ENCODE measurements at regions not wholly inside any gene's neighbourhood (a gene's known extent, or its start where the extent isn't known, plus 50 kb on each side); places are given as distances from the start of the nearest gene placed in this dataset.

DNA sequence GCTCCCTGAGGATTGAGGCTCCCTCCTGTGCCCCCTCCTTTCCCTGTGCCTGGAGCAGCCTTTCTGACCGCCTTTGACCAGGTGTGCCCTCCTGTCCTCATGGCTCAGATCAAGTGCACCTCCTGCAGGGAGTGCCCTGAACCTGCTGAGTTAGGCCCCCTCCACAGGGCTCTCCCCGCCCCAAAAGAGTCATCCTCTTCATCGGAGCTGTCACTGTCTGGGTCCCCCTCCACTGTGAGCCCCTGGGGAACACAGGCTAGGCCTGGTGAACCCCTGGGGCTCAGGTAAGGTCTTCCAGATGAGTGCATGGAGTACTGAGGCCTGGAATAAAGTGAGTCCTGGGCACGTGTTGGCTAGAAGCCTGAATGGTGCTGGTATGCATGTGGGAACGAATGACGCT is 173.5 kb downstream of the INHBB start:
- Histone ChIP-seq H3K4me3 (ENCODE audit: insufficient read depth in 1 of 2, low read depth in 1 of 2, low read length in 2 of 2) (no peak overlapping the region), H3K14ac (ENCODE audit: low read length in 2 of 2) (no peak overlapping the region), H3K27ac (ENCODE audit: low read length, poor library complexity, severe bottlenecking) (no peak overlapping the region), H2BK120ac (ENCODE audit: low read depth, low read length) (no peak overlapping the region), H2BK5ac (ENCODE audit: low read depth, low read length, poor library complexity, severe bottlenecking) (no peak overlapping the region), H3K79me1 (replicated peaks; ENCODE audit: low read length, poor library complexity, severe bottlenecking) (no peaks in the 10 kb centered on the region), H4K8ac (ENCODE audit: low read length) (no peak overlapping the region), H4K91ac (ENCODE audit: low read length) (no peak overlapping the region), H2BK15ac (ENCODE audit: low read depth, poor library complexity, severe bottlenecking) (no peak overlapping the region), H3K27me3 (ENCODE audit: control insufficient read depth in 1 of 2, insufficient read depth in 1 of 2, low read length in 2 of 2) (peaks cover 87 to 88% of the 10 kb centered on the region in 2 experiments), H3K23ac (ENCODE audit: low read length in 2 of 2) (no peak overlapping the region), H3K36me3 (ENCODE audit: control insufficient read depth in 1 of 2, insufficient read depth in 2 of 2, low read depth in 1 of 2, low read length in 2 of 2) (no peaks in the 10 kb centered on the region), H3K18ac (ENCODE audit: low read depth in 1 of 2, low read length in 2 of 2) (no peak overlapping the region), H2AK5ac (ENCODE audit: low read length, severe bottlenecking) (no peak overlapping the region), H3K4me2 (ENCODE audit: low read length, poor library complexity, severe bottlenecking) (no peak overlapping the region), H3K4ac (ENCODE audit: low read depth in 1 of 2, low read length in 2 of 2) (no peak overlapping the region), H3K9me3 (ENCODE audit: control insufficient read depth, low read length) (no peaks in the 10 kb centered on the region), H2AFZ (ENCODE audit: low read depth, low read length) (no peak overlapping the region), H3K9ac (ENCODE audit: low read length) (no peak overlapping the region), H3K4me1 (ENCODE audit: control insufficient read depth, insufficient read depth, low read depth, low read length) (peaks cover 2% of the 10 kb centered on the region), H2BK12ac (ENCODE audit: low read length in 2 of 2) (no peak overlapping the region)
- 91% methylated on average over 6 of the region's 6 CpGs for WGBS
- DNase-seq, result no peak

DNA sequence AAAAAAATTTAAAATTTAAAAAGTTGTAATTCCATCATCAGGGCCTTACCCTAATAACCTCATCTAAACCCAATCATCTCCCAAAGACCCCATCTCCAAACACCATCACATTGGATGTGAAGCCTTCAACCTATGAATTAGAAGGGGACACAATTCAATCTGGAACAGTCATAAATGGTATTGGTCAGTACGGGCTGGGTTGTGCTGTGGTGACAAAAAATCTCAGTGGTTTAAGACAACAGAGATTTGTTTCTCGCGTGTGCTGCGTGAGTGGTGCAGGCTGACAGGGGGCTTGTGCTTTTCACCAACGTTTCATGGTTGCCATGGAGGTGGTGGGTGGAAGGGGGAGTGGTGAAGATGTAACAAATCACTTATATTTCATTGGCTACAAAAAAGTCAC is 174.5 kb downstream of the INHBB start:
- peaks cover 84 to 90% of the 10 kb centered on the region in 2 experiments for H3K27me3 ChIP-seq (ENCODE audit: control insufficient read depth in 1 of 2, insufficient read depth in 1 of 2, low read length in 2 of 2)
- 90% methylated on average over 2 of the region's 5 CpGs for WGBS
- H4K91ac ChIP-seq (ENCODE audit: low read length), result no peak overlapping the region
- no peak overlapping the region for H4K8ac ChIP-seq (ENCODE audit: low read length)
- no peak overlapping the region for H3K4ac ChIP-seq (ENCODE audit: low read depth in 1 of 2, low read length in 2 of 2)
- H3K14ac ChIP-seq (ENCODE audit: low read length in 2 of 2), result no peak overlapping the region
- no peak overlapping the region for H3K27ac ChIP-seq (ENCODE audit: low read length, poor library complexity, severe bottlenecking)
- no peaks in the 10 kb centered on the region for H3K36me3 ChIP-seq (ENCODE audit: control insufficient read depth in 1 of 2, insufficient read depth in 2 of 2, low read depth in 1 of 2, low read length in 2 of 2)
- H3K79me1 ChIP-seq (replicated peaks; ENCODE audit: low read length, poor library complexity, severe bottlenecking), result no peaks in the 10 kb centered on the region
- no peak overlapping the region for H2BK12ac ChIP-seq (ENCODE audit: low read length in 2 of 2)
- no peak overlapping the region for H2BK5ac ChIP-seq (ENCODE audit: low read depth, low read length, poor library complexity, severe bottlenecking)
- no peak overlapping the region for H2BK120ac ChIP-seq (ENCODE audit: low read depth, low read length)
- no peak overlapping the region for H3K4me2 ChIP-seq (ENCODE audit: low read length, poor library complexity, severe bottlenecking)
- no peak overlapping the region for H3K4me3 ChIP-seq (ENCODE audit: insufficient read depth in 1 of 2, low read depth in 1 of 2, low read length in 2 of 2)
- no peak overlapping the region for H2AK5ac ChIP-seq (ENCODE audit: low read length, severe bottlenecking)
- peaks cover 3% of the 10 kb centered on the region for H3K4me1 ChIP-seq (ENCODE audit: control insufficient read depth, insufficient read depth, low read depth, low read length)
- no peak overlapping the region for H2AFZ ChIP-seq (ENCODE audit: low read depth, low read length)
- H3K23ac ChIP-seq (ENCODE audit: low read length in 2 of 2), result no peak overlapping the region
- H2BK15ac ChIP-seq (ENCODE audit: low read depth, poor library complexity, severe bottlenecking), result no peak overlapping the region
- DNase-seq, result no peak
- no peaks in the 10 kb centered on the region for H3K9me3 ChIP-seq (ENCODE audit: control insufficient read depth, low read length)
- no peak overlapping the region for H3K9ac ChIP-seq (ENCODE audit: low read length)
- no peak overlapping the region for H3K18ac ChIP-seq (ENCODE audit: low read depth in 1 of 2, low read length in 2 of 2)

DNA sequence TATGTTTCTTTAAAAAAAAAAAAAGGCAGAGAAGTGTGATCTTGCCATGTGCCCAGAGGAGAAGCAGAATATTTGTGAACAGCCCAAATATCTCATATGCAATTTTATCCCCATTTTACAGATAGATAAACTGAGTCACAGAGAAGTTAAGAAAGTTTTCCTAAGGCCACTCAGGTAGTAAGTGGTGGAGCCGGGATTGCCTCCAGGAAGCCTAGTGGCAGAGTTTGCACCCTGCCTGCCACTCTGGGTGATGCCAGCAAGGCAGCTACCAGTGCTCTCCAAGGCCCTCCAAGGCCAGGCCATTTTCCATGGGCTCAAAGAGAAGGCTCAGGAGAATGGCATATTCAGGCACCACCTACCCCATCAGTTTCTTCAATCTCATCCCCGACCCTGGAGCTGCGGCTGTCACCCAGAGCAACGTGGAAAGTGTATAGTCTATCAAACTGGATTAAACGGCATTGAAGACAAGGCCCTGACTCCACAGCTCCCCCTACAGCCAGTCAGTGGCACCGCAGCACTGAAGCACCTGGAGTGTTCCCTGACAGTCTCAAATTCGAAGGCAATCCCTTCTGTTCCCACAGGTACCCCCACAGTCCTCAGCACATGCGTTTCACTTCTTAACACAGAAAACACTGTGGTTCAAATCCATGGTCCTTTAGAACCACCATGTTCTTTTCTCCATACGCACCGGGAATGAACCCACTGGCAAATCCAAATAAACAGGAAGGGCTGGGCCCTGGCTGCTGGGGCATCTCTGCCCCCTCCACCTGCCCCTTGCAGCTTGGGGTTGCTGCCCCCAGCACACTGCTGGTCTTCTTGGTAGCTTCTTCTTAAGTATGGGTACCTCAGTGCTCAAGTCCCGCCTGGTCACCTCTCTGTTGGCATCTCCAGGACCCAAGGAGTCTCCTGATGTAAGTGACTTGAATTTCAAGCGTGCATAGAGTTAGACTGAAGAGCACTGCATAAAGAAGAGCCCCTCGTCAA is 175.3 kb downstream of the INHBB start:
- H2BK12ac ChIP-seq (ENCODE audit: low read length in 2 of 2), result no peak overlapping the region
- WGBS, result 62% methylated on average over 13 of the region's 13 CpGs
- no peak overlapping the region for H3K4me3 ChIP-seq (ENCODE audit: insufficient read depth in 1 of 2, low read depth in 1 of 2, low read length in 2 of 2)
- no peak overlapping the region for H4K8ac ChIP-seq (ENCODE audit: low read length)
- peaks cover 3% of the 10 kb centered on the region for H3K4me1 ChIP-seq (ENCODE audit: control insufficient read depth, insufficient read depth, low read depth, low read length)
- no peak overlapping the region for H3K18ac ChIP-seq (ENCODE audit: low read depth in 1 of 2, low read length in 2 of 2)
- H3K4ac ChIP-seq (ENCODE audit: low read depth in 1 of 2, low read length in 2 of 2), result no peak overlapping the region
- H3K9me3 ChIP-seq (ENCODE audit: control insufficient read depth, low read length), result no peaks in the 10 kb centered on the region
- no peaks in the 10 kb centered on the region for H3K36me3 ChIP-seq (ENCODE audit: control insufficient read depth in 1 of 2, insufficient read depth in 2 of 2, low read depth in 1 of 2, low read length in 2 of 2)
- no peak overlapping the region for H3K9ac ChIP-seq (ENCODE audit: low read length)
- H2BK5ac ChIP-seq (ENCODE audit: low read depth, low read length, poor library complexity, severe bottlenecking), result no peak overlapping the region
- H2AFZ ChIP-seq (ENCODE audit: low read depth, low read length), result no peak overlapping the region
- H3K4me2 ChIP-seq (ENCODE audit: low read length, poor library complexity, severe bottlenecking), result no peak overlapping the region
- DNase-seq, result no peak
- no peak overlapping the region for H3K23ac ChIP-seq (ENCODE audit: low read length in 2 of 2)
- no peak overlapping the region for H4K91ac ChIP-seq (ENCODE audit: low read length)
- no peak overlapping the region for H3K27ac ChIP-seq (ENCODE audit: low read length, poor library complexity, severe bottlenecking)
- no peak overlapping the region for H2BK120ac ChIP-seq (ENCODE audit: low read depth, low read length)
- H3K27me3 ChIP-seq (ENCODE audit: control insufficient read depth in 1 of 2, insufficient read depth in 1 of 2, low read length in 2 of 2), result peaks cover 84 to 94% of the 10 kb centered on the region in 2 experiments
- H3K14ac ChIP-seq (ENCODE audit: low read length in 2 of 2), result no peak overlapping the region
- H2AK5ac ChIP-seq (ENCODE audit: low read length, severe bottlenecking), result no peak overlapping the region
- H3K79me1 ChIP-seq (replicated peaks; ENCODE audit: low read length, poor library complexity, severe bottlenecking), result no peaks in the 10 kb centered on the region
- H2BK15ac ChIP-seq (ENCODE audit: low read depth, poor library complexity, severe bottlenecking), result no peak overlapping the region

DNA sequence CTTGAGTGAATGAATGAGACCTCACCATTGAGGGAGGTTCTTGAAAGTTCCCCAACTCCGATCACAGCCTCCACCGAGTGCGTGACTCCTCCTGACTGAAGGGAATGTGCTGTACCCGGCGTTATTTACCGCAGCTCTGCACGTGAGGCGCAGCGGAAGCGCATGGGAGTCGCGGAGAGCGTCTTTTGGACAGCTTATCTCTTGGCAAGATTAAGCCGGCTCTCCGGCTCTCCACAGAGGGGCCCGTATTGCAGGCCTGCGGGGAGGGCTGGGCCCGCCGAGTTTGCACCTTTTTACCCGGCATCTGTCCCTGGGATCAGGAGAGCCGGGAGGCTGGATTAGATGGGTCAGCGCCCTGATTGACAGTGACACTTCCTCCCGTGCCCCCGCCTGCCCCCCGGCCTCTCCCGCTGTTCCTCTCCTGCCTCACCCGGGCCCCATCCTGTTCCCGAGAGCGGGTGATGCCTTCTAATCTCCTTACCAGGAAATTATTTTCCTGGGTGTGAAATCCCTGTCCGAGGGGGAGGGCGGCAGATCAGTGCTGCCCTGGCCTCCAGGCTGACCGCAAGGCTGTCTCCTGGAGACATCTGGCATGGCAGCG is 176.3 kb downstream of the INHBB start:
- H3K4me3 ChIP-seq (ENCODE audit: insufficient read depth in 1 of 2, low read depth in 1 of 2, low read length in 2 of 2), result no peak overlapping the region
- no peak overlapping the region for H2BK15ac ChIP-seq (ENCODE audit: low read depth, poor library complexity, severe bottlenecking)
- DNase-seq, result peak; percentile 76
- no peaks in the 10 kb centered on the region for H3K79me1 ChIP-seq (replicated peaks; ENCODE audit: low read length, poor library complexity, severe bottlenecking)
- H4K8ac ChIP-seq (ENCODE audit: low read length), result no peak overlapping the region
- H2BK120ac ChIP-seq (ENCODE audit: low read depth, low read length), result no peak overlapping the region
- no peak overlapping the region for H3K9ac ChIP-seq (ENCODE audit: low read length)
- no peak overlapping the region for H3K14ac ChIP-seq (ENCODE audit: low read length in 2 of 2)
- no peak overlapping the region for H3K4me2 ChIP-seq (ENCODE audit: low read length, poor library complexity, severe bottlenecking)
- peaks cover 84 to 95% of the 10 kb centered on the region in 2 experiments for H3K27me3 ChIP-seq (ENCODE audit: control insufficient read depth in 1 of 2, insufficient read depth in 1 of 2, low read length in 2 of 2)
- H3K18ac ChIP-seq (ENCODE audit: low read depth in 1 of 2, low read length in 2 of 2), result no peak overlapping the region
- H3K4ac ChIP-seq (ENCODE audit: low read depth in 1 of 2, low read length in 2 of 2), result no peak overlapping the region
- no peak overlapping the region for H3K23ac ChIP-seq (ENCODE audit: low read length in 2 of 2)
- H3K27ac ChIP-seq (ENCODE audit: low read length, poor library complexity, severe bottlenecking), result no peak overlapping the region
- no peak overlapping the region for H2AFZ ChIP-seq (ENCODE audit: low read depth, low read length)
- no peaks in the 10 kb centered on the region for H3K9me3 ChIP-seq (ENCODE audit: control insufficient read depth, low read length)
- no peak overlapping the region for H2BK12ac ChIP-seq (ENCODE audit: low read length in 2 of 2)
- H2BK5ac ChIP-seq (ENCODE audit: low read depth, low read length, poor library complexity, severe bottlenecking), result no peak overlapping the region
- no peaks in the 10 kb centered on the region for H3K36me3 ChIP-seq (ENCODE audit: control insufficient read depth in 1 of 2, insufficient read depth in 2 of 2, low read depth in 1 of 2, low read length in 2 of 2)
- WGBS, result 32% methylated on average over 33 of the region's 33 CpGs
- no peak overlapping the region for H2AK5ac ChIP-seq (ENCODE audit: low read length, severe bottlenecking)
- H3K4me1 ChIP-seq (ENCODE audit: control insufficient read depth, insufficient read depth, low read depth, low read length), result peaks cover 3% of the 10 kb centered on the region
- no peak overlapping the region for H4K91ac ChIP-seq (ENCODE audit: low read length)

Data from mesenchymal stem cell (in vitro differentiated cells and primary cell).